ENCODE measurements at regions not wholly inside any gene's neighbourhood (a gene's known extent, or its start where the extent isn't known, plus 50 kb on each side); places are given as distances from the start of the nearest gene placed in this dataset.

DNA sequence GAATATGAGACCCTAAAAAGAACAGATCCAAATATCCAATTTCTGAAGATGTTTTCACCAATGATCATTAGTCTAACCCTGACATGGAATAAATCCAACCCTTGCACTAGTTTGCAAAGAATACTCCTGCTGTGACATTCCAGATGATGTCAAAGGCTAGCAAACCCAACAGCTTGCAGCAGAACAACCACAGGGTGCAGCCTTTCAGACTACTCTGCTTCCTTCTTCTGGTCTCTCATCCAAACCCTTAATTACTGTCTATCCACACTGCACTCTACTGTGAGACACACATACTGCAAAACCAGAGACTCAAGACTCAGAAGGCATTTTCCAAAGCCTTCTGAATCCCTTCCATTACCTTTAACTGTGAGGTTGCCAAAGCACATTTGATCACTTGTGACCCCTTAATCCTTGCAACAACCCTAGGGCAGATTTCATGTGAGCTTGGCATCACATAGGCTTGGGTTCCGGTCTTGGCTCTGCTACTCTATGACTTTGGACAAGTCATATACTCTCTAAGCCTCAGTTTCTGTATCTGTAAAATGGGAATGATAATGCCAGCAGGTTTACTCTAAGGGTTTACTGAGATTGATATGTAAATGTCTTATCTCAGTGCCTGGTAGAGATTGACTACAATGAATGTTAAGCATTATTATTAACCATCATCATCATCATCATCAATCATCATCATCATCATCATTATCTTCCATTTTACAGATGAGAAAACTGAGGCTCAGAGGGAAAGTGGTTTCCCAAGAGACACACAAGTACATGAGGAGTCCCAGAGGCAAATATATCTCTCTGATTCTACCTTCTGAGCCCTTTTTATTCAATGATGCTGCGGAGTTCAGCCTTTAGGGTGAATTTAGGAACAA lies 94.5 kb downstream of the SYF2 start:
- Histone ChIP-seq H2BK120ac (ENCODE audit: low read depth, low read length) (no peak overlapping the region), H2BK15ac (replicated peaks; ENCODE audit: low read depth) (no peak overlapping the region), H2AK5ac (ENCODE audit: low read length) (no peak overlapping the region), H3K79me1 (ENCODE audit: low read length) (no peaks in the 10 kb centered on the region), H3K56ac (ENCODE audit: low read length) (no peak overlapping the region), H4K5ac (ENCODE audit: low read length) (no peak overlapping the region), H3K18ac (ENCODE audit: low read length) (no peak overlapping the region), H3K4me3 (ENCODE audit: low read length) (no peak overlapping the region), H3K79me2 (ENCODE audit: control insufficient read depth, insufficient read depth, low read length) (no peaks in the 10 kb centered on the region), H3K27ac (ENCODE audit: low read depth, low read length) (no peak overlapping the region), H3K4me1 (ENCODE audit: control insufficient read depth, low read depth, low read length) (peaks cover 3% of the 10 kb centered on the region), H3K4me2 (ENCODE audit: low read length) (no peak overlapping the region), H3K4ac (ENCODE audit: low read depth, low read length) (no peak overlapping the region), H3K36me3 (ENCODE audit: control insufficient read depth, insufficient read depth, low read length) (no peaks in the 10 kb centered on the region), H3K27me3 (ENCODE audit: insufficient read depth, low read length, poor library complexity) (no peaks in the 10 kb centered on the region), H3K9ac (ENCODE audit: low read length) (no peak overlapping the region), H3K23ac (ENCODE audit: low read length) (no peak overlapping the region), H4K8ac (ENCODE audit: low read depth, low read length) (no peak overlapping the region), H2BK5ac (ENCODE audit: low read length) (no peak overlapping the region)
- no CpG with 5 or more reads among the region's 2 CpGs for WGBS (ENCODE audit: extremely low coverage, insufficient coverage, low lambda C conversion rate)
- DNase-seq, result no peak

DNA sequence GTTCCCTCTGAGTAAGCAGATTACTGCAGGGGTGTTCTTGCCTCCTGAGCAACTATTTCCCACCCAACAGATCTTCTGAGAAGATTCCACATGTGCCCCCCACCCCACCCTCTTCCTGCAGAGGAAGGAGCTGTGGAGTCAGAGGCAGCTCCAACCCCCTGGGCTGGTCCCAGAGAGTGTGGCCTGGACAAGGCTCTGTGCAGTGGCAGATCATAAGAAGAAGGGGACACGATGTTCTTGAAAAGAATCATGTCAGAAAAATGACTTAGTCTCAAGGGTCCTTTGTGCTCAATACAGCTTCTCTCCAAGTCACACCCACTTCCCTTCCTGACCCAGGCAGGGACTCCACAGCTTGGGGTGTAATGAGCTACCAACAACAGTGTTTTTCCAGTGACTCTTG lies 95.2 kb downstream of the SYF2 start:
- H3K79me1 ChIP-seq (ENCODE audit: low read length), result no peaks in the 10 kb centered on the region
- no peak overlapping the region for H2AK5ac ChIP-seq (ENCODE audit: low read length)
- DNase-seq, result no peak
- no peak overlapping the region for H2BK120ac ChIP-seq (ENCODE audit: low read depth, low read length)
- no peaks in the 10 kb centered on the region for H3K79me2 ChIP-seq (ENCODE audit: control insufficient read depth, insufficient read depth, low read length)
- H3K27me3 ChIP-seq (ENCODE audit: insufficient read depth, low read length, poor library complexity), result no peaks in the 10 kb centered on the region
- H3K4me2 ChIP-seq (ENCODE audit: low read length), result no peak overlapping the region
- H4K5ac ChIP-seq (ENCODE audit: low read length), result no peak overlapping the region
- no peak overlapping the region for H3K18ac ChIP-seq (ENCODE audit: low read length)
- H3K27ac ChIP-seq (ENCODE audit: low read depth, low read length), result no peak overlapping the region
- H2BK15ac ChIP-seq (replicated peaks; ENCODE audit: low read depth), result no peak overlapping the region
- H4K8ac ChIP-seq (ENCODE audit: low read depth, low read length), result no peak overlapping the region
- H3K9ac ChIP-seq (ENCODE audit: low read length), result no peak overlapping the region
- no peak overlapping the region for H2BK5ac ChIP-seq (ENCODE audit: low read length)
- H3K4me1 ChIP-seq (ENCODE audit: control insufficient read depth, low read depth, low read length), result peaks cover 3% of the 10 kb centered on the region
- H3K4ac ChIP-seq (ENCODE audit: low read depth, low read length), result no peak overlapping the region
- no peak overlapping the region for H3K4me3 ChIP-seq (ENCODE audit: low read length)
- no peak overlapping the region for H3K56ac ChIP-seq (ENCODE audit: low read length)
- H3K36me3 ChIP-seq (ENCODE audit: control insufficient read depth, insufficient read depth, low read length), result no peaks in the 10 kb centered on the region
- H3K23ac ChIP-seq (ENCODE audit: low read length), result no peak overlapping the region
- WGBS (ENCODE audit: extremely low coverage, insufficient coverage, low lambda C conversion rate), result no CpG with 5 or more reads among the region's 1 CpG

DNA sequence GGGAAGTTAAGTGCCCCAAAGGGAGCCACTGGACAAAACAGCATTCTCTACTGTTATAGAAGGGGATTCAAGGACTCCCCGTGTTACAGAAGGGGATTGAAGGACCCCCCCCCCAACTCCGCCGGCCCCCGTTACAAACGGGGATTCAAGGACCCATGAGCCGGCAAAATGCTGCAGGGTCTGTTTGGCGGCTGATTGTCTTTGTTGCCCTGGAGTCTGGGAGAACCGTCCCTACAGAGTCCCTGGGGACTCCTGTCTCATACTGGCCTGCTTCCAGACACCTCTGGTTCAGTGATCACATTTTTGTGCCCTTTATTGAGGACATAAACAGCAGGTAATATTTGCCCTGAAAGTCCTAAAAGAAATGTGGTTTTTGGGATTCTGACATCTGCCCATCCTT lies 96.4 kb downstream of the SYF2 start:
- WGBS (ENCODE audit: extremely low coverage, insufficient coverage, low lambda C conversion rate), result no CpG with 5 or more reads among the region's 8 CpGs
- Histone ChIP-seq H4K8ac (ENCODE audit: low read depth, low read length) (no peak overlapping the region), H3K23ac (ENCODE audit: low read length) (no peak overlapping the region), H2BK120ac (ENCODE audit: low read depth, low read length) (no peak overlapping the region), H3K79me2 (ENCODE audit: control insufficient read depth, insufficient read depth, low read length) (no peaks in the 10 kb centered on the region), H3K4me2 (ENCODE audit: low read length) (no peak overlapping the region), H4K5ac (ENCODE audit: low read length) (no peak overlapping the region), H3K4me1 (ENCODE audit: control insufficient read depth, low read depth, low read length) (peaks cover 3% of the 10 kb centered on the region), H3K27ac (ENCODE audit: low read depth, low read length) (no peak overlapping the region), H3K27me3 (ENCODE audit: insufficient read depth, low read length, poor library complexity) (no peaks in the 10 kb centered on the region), H3K4me3 (ENCODE audit: low read length) (no peak overlapping the region), H3K4ac (ENCODE audit: low read depth, low read length) (no peak overlapping the region), H3K18ac (ENCODE audit: low read length) (no peak overlapping the region), H3K9ac (ENCODE audit: low read length) (no peak overlapping the region), H3K36me3 (ENCODE audit: control insufficient read depth, insufficient read depth, low read length) (no peaks in the 10 kb centered on the region), H3K56ac (ENCODE audit: low read length) (no peak overlapping the region), H2BK15ac (replicated peaks; ENCODE audit: low read depth) (no peak overlapping the region), H2AK5ac (ENCODE audit: low read length) (no peak overlapping the region), H3K79me1 (ENCODE audit: low read length) (no peaks in the 10 kb centered on the region), H2BK5ac (ENCODE audit: low read length) (no peak overlapping the region)
- no peak for DNase-seq

DNA sequence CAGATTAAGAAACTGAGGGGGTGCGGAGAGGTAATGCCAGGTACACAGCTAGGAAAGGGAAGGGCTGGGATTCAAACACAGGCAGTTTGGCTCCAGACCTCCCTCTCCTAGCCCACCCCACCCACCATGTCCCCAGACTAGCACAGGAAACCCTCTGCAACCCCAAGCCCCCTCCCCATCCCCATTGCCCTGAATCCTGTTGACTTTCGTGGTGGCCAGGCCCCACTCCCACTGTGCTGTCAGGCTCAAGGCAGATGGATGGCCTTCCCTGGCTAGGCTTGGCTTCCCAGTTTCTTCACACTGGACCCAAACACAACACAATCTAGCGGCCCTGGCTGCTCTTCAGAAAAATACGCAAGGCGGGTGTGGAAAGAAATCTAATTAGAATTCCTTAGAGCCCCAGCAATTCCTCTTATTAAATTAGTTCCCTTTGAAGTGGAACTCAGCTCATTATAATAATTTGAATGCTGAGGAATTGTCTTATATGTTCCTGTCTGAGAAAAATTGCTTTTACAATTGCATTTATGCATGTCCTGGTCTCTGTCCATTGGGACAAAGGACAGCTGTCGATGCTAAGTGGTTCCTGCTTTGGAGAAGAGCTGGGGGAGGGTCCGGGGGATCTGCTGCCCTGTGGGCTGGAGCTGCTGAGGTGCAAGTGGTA lies 97.4 kb downstream of the SYF2 start:
- no peak overlapping the region for H2BK15ac ChIP-seq (replicated peaks; ENCODE audit: low read depth)
- H4K8ac ChIP-seq (ENCODE audit: low read depth, low read length), result no peak overlapping the region
- no peaks in the 10 kb centered on the region for H3K36me3 ChIP-seq (ENCODE audit: control insufficient read depth, insufficient read depth, low read length)
- no peak overlapping the region for H3K27ac ChIP-seq (ENCODE audit: low read depth, low read length)
- H2BK120ac ChIP-seq (ENCODE audit: low read depth, low read length), result no peak overlapping the region
- H3K9ac ChIP-seq (ENCODE audit: low read length), result no peak overlapping the region
- no peak overlapping the region for H3K56ac ChIP-seq (ENCODE audit: low read length)
- H3K18ac ChIP-seq (ENCODE audit: low read length), result no peak overlapping the region
- H3K79me1 ChIP-seq (ENCODE audit: low read length), result no peaks in the 10 kb centered on the region
- no peak overlapping the region for H3K4me2 ChIP-seq (ENCODE audit: low read length)
- peaks cover 1% of the 10 kb centered on the region for H3K4me1 ChIP-seq (ENCODE audit: control insufficient read depth, low read depth, low read length)
- H2BK5ac ChIP-seq (ENCODE audit: low read length), result no peak overlapping the region
- H3K79me2 ChIP-seq (ENCODE audit: control insufficient read depth, insufficient read depth, low read length), result no peaks in the 10 kb centered on the region
- no peak overlapping the region for H3K4me3 ChIP-seq (ENCODE audit: low read length)
- H3K4ac ChIP-seq (ENCODE audit: low read depth, low read length), result no peak overlapping the region
- H3K23ac ChIP-seq (ENCODE audit: low read length), result no peak overlapping the region
- no peak for DNase-seq
- no peak overlapping the region for H4K5ac ChIP-seq (ENCODE audit: low read length)
- no peak overlapping the region for H2AK5ac ChIP-seq (ENCODE audit: low read length)
- no CpG with 5 or more reads among the region's 7 CpGs for WGBS (ENCODE audit: extremely low coverage, insufficient coverage, low lambda C conversion rate)
- H3K27me3 ChIP-seq (ENCODE audit: insufficient read depth, low read length, poor library complexity), result no peaks in the 10 kb centered on the region

DNA sequence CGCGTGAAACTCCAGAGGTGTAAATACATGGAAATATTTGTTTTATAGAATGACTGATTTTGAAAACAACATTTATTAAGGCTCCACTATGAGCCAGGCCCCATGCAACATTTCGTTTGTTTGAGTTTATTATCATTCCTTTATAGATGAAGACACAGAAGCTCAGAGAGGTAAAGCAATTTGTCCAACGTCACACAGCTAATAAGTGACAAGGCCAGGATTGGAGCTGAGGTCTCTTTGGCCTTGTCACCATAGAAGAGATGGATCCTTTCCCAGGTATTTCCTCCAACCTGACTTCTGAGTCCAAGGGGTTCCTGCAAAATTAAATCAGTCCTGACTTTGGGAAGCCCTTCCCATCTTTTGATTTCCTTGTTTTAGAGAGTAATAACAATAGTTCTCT lies 98.0 kb downstream of the SYF2 start:
- Histone ChIP-seq H3K79me2 (ENCODE audit: control insufficient read depth, insufficient read depth, low read length) (no peaks in the 10 kb centered on the region), H3K9ac (ENCODE audit: low read length) (no peak overlapping the region), H3K27ac (ENCODE audit: low read depth, low read length) (no peak overlapping the region), H3K4me2 (ENCODE audit: low read length) (no peak overlapping the region), H3K36me3 (ENCODE audit: control insufficient read depth, insufficient read depth, low read length) (no peaks in the 10 kb centered on the region), H2AK5ac (ENCODE audit: low read length) (no peak overlapping the region), H2BK15ac (replicated peaks; ENCODE audit: low read depth) (no peak overlapping the region), H3K23ac (ENCODE audit: low read length) (no peak overlapping the region), H3K4me3 (ENCODE audit: low read length) (no peak overlapping the region), H2BK5ac (ENCODE audit: low read length) (no peak overlapping the region), H4K5ac (ENCODE audit: low read length) (no peak overlapping the region), H3K79me1 (ENCODE audit: low read length) (no peaks in the 10 kb centered on the region), H2BK120ac (ENCODE audit: low read depth, low read length) (no peak overlapping the region), H3K4me1 (ENCODE audit: control insufficient read depth, low read depth, low read length) (no peaks in the 10 kb centered on the region), H3K4ac (ENCODE audit: low read depth, low read length) (no peak overlapping the region), H3K27me3 (ENCODE audit: insufficient read depth, low read length, poor library complexity) (no peaks in the 10 kb centered on the region), H3K18ac (ENCODE audit: low read length) (no peak overlapping the region), H4K8ac (ENCODE audit: low read depth, low read length) (no peak overlapping the region), H3K56ac (ENCODE audit: low read length) (no peak overlapping the region)
- DNase-seq, result no peak
- no CpG with 5 or more reads among the region's 4 CpGs for WGBS (ENCODE audit: extremely low coverage, insufficient coverage, low lambda C conversion rate)
